ENCODE measurements at regions not wholly inside any gene's neighbourhood (a gene's known extent, or its start where the extent isn't known, plus 50 kb on each side); places are given as distances from the start of the nearest gene placed in this dataset.

- Histone ChIP-seq H3K27ac (no peak overlapping the region), H3K4me1 (peaks cover 0 to 4% (median 0%) of the 10 kb centered on the region in 9 donors), H3K27me3 (peaks cover 0 to 4% (median 0%) of the 10 kb centered on the region in 7 donors), H3K4me3 (no peak overlapping the region), H3K36me3 (no peaks in the 10 kb centered on the region), H3K9me3 (no peaks in the 10 kb centered on the region)
- WGBS, 2 donors, result 87 to 92% methylated on average over 2 of the region's 2 CpGs
- DNase-seq (no peak), ATAC-seq (no peak)
- intact Hi-C loops (cut with DNase I), result loop anchor here in 6 of 10 donors (10.0 kb wide), 2 partner anchors 138 to 178 kb away; partner anchors contain the start of gene CLINT1 (in 5 of the 6)
- TF ChIP-seq, protein P1, sequence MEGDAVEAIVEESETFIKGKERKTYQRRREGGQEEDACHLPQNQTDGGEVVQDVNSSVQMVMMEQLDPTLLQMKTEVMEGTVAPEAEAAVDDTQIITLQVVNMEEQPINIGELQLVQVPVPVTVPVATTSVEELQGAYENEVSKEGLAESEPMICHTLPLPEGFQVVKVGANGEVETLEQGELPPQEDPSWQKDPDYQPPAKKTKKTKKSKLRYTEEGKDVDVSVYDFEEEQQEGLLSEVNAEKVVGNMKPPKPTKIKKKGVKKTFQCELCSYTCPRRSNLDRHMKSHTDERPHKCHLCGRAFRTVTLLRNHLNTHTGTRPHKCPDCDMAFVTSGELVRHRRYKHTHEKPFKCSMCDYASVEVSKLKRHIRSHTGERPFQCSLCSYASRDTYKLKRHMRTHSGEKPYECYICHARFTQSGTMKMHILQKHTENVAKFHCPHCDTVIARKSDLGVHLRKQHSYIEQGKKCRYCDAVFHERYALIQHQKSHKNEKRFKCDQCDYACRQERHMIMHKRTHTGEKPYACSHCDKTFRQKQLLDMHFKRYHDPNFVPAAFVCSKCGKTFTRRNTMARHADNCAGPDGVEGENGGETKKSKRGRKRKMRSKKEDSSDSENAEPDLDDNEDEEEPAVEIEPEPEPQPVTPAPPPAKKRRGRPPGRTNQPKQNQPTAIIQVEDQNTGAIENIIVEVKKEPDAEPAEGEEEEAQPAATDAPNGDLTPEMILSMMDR (IDR thresholded peaks at IDR 0.05), result no peak
Measured at GRCh38 chr5:157993201-157993600, 134.3 kb upstream of the CLINT1 start.

- Histone ChIP-seq H3K9me3 (no peaks in the 10 kb centered on the region), H3K27me3 (peaks cover 0 to 4% (median 0%) of the 10 kb centered on the region in 7 donors), H3K4me3 (no peak overlapping the region), H3K4me1 (peaks cover 0 to 4% (median 0%) of the 10 kb centered on the region in 9 donors), H3K27ac (no peak overlapping the region), H3K36me3 (no peaks in the 10 kb centered on the region)
- no peak for ATAC-seq
- no peak for DNase-seq
- 82% methylated on average over 4 of the region's 4 CpGs for WGBS, 2 donors
- TF ChIP-seq, protein P1 (IDR thresholded peaks at IDR 0.05), result no peak
- intact Hi-C loops (cut with DNase I), result loop anchor here in 6 of 10 donors (2.0 to 10.0 kb wide), 3 partner anchors 136 to 176 kb away; partner anchors contain the start of gene CLINT1 (in 5 of the 6)
Measured at GRCh38 chr5:157990583-157991181, 131.7 kb upstream of the CLINT1 start.

DNA sequence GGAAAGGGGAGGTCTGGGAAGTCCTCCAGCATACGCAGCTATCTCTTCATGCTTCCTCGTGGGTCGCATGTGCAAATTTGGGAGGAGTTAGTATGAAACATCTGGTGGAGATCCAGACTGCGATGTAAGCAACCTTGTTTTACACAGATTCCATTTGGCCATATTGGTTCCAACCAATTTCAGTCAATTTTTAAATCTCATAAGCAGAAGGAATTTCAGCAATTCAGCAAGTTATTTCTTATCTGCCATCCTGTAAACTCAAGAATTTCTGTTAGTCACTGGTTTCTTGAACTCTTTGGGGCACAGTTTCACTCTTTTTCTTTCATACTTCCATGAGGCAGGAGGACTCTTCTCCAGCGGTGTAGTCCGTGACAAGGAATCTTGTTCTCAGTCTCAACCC, 130.4 kb upstream of the CLINT1 start:
- Histone ChIP-seq H3K9me3 (no peaks in the 10 kb centered on the region), H3K4me1 (peaks cover 0 to 7% (median 0%) of the 10 kb centered on the region in 9 donors), H3K27me3 (peaks cover 0 to 4% (median 0%) of the 10 kb centered on the region in 7 donors), H3K27ac (no peak overlapping the region), H3K36me3 (no peaks in the 10 kb centered on the region), H3K4me3 (no peak overlapping the region)
- 74 to 77% methylated on average over 6 of the region's 6 CpGs for WGBS, 2 donors
- TF ChIP-seq, protein P1 (IDR thresholded peaks at IDR 0.05), result no peak
- ATAC-seq (no peak), DNase-seq (no peak)
- intact Hi-C loops (cut with DNase I), result no loop called here

DNA sequence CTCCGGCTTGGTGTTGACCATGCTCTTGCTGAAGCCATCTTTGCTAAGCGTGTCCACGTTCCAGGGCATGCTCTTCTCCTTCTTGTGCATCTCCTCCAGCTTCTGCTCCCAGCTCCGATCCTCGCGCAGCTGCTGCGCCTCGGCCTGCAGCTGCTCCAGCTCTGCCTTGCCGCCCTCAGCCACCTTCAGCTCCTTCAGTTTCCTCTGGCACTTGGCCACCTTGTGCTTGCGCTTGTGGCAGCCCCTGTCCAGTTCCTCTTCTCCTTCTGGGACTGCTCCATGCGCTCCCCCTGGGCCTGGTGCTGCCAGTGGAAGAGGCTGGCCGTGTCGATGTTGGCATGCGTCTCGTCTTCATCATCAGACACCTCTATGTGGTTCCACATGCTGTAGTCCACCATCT, 128.3 kb upstream of the CLINT1 start:
- Histone ChIP-seq H3K27me3 (peaks cover 0 to 4% (median 0%) of the 10 kb centered on the region in 7 donors), H3K9me3 (no peaks in the 10 kb centered on the region), H3K27ac (no peak overlapping the region), H3K36me3 (no peaks in the 10 kb centered on the region), H3K4me1 (peaks cover 0 to 13% (median 3%) of the 10 kb centered on the region in 9 donors), H3K4me3 (no peak overlapping the region)
- WGBS, 2 donors, result 96 to 98% methylated on average over 15 of the region's 15 CpGs
- DNase-seq, result no peak
- intact Hi-C loops (cut with DNase I), result no loop called here
- TF ChIP-seq, protein P1 (IDR thresholded peaks at IDR 0.05), result no peak
- no peak for ATAC-seq
